GM19240 (cell line): ENCODE measurements at regions not wholly inside any gene's neighbourhood (a gene's known extent, or its start where the extent isn't known, plus 50 kb on each side); places are given as distances from the start of the nearest gene placed in this dataset.
"Not testable (repeated sequence)": the region's sequence is repeated elsewhere in the genome, so short reads cannot be mapped to it uniquely, and the experiment has no call there.

Experiments
- DNase-seq: peaks from one replicate; pipeline ENCODE4 v3.0.0; 2011; ENCODE audit warnings: low spot score; ENCODE audit not compliant: insufficient read length

- not testable (repeated sequence) for DNase-seq
Measured at GRCh38 chr2:12018726-12019125, 272.3 kb downstream of the LPIN1 start.

- DNase-seq: no peak
Measured at GRCh38 chr2:12020833-12021469, 274.5 kb downstream of the LPIN1 start.

GRCh38 chr2:12024197-12024907 is 277.9 kb downstream of the LPIN1 start:
- not testable (repeated sequence) for DNase-seq

- no peak for DNase-seq
Measured at GRCh38 chr2:12027136-12027535, 280.7 kb downstream of the LPIN1 start.

- no peak for DNase-seq
Measured at GRCh38 chr2:12031866-12032265, 285.4 kb downstream of the LPIN1 start.

- no peak for DNase-seq
Measured at GRCh38 chr2:12032398-12032797, 286.0 kb downstream of the LPIN1 start.

- DNase-seq: no peak
Measured at GRCh38 chr2:12032975-12033374, 286.5 kb downstream of the LPIN1 start.

- no peak for DNase-seq
Measured at GRCh38 chr2:12033494-12033893, 287.1 kb downstream of the LPIN1 start.

GRCh38 chr2:12034382-12034781 is 287.9 kb downstream of the LPIN1 start:
- no peak for DNase-seq

GRCh38 chr2:12035029-12035720 is 288.7 kb downstream of the LPIN1 start:
- DNase-seq: no peak

GRCh38 chr2:12035956-12036639 is 289.7 kb downstream of the LPIN1 start:
- no peak for DNase-seq

- DNase-seq: no peak
Measured at GRCh38 chr2:12036640-12036983, 290.2 kb downstream of the LPIN1 start.

- DNase-seq: no peak
Measured at GRCh38 chr2:12037301-12037700, 290.9 kb downstream of the LPIN1 start.

GRCh38 chr2:12041236-12041635 is 294.8 kb downstream of the LPIN1 start:
- DNase-seq: no peak

- DNase-seq: no peak
Measured at GRCh38 chr2:12043131-12043530, 296.7 kb downstream of the LPIN1 start.

- no peak for DNase-seq
Measured at GRCh38 chr2:12044857-12045256, 298.4 kb downstream of the LPIN1 start.

- no peak for DNase-seq
Measured at GRCh38 chr2:12045864-12046291, 299.4 kb downstream of the LPIN1 start.

GRCh38 chr2:12046641-12047040 is 300.2 kb downstream of the LPIN1 start:
- DNase-seq: no peak

GRCh38 chr2:12047761-12048160 is 301.3 kb downstream of the LPIN1 start:
- DNase-seq: no peak

GRCh38 chr2:12048550-12048949 is 302.1 kb downstream of the LPIN1 start:
- DNase-seq: no peak

- no peak for DNase-seq
Measured at GRCh38 chr2:12050396-12050795, 304.0 kb downstream of the LPIN1 start.

GRCh38 chr2:12051831-12052230 is 305.4 kb downstream of the LPIN1 start:
- DNase-seq: no peak
